Brain microvascular endothelial cell (primary cell): ENCODE measurements at regions not wholly inside any gene's neighbourhood (a gene's known extent, or its start where the extent isn't known, plus 50 kb on each side); places are given as distances from the start of the nearest gene placed in this dataset.

ENCODE experiments used
- DNase-seq: peaks from one replicate; pipeline ENCODE4 v3.0.0-alpha.2; 2020
- H3K27ac ChIP-seq: fragments of 250-450 bp; sonication (Bioruptor Pico); 2 replicates; pipeline ENCODE4 v1.5.1; 2020; ENCODE audit warnings: mild to moderate bottlenecking, moderate library complexity
- H3K27me3 ChIP-seq: fragments of 250-450 bp; sonication (Bioruptor Pico); replicated peaks from 2 replicates; pipeline ENCODE4 v1.5.1; 2020; ENCODE audit warnings: mild to moderate bottlenecking
- H3K36me3 ChIP-seq: fragments of 250-450 bp; sonication (Bioruptor Pico); replicated peaks from 2 replicates; pipeline ENCODE4 v1.5.1; 2020; ENCODE audit warnings: mild to moderate bottlenecking
- H3K4me3 ChIP-seq: 2 replicates; pipeline ENCODE4 v1.5.1; 2011; ENCODE audit warnings: low read depth, mild to moderate bottlenecking, control low read depth, low read length, moderate library complexity
- in situ Hi-C: cut with HindIII; loops from 2 replicates; pipeline ENCODE4 v1.10.0; 2017; ENCODE audit warnings: low sequenced_read_pairs, low pct_ligation_motif_present
- TF ChIP-seq, protein P1 (sequence below): IDR thresholded peaks from 2 replicates; pipeline ENCODE4 v1.5.1; 2011; ENCODE audit warnings: low read depth, mild to moderate bottlenecking, moderate library complexity, low read length, control low read depth, inconsistent platforms; ENCODE audit errors: missing control alignments

DNA sequence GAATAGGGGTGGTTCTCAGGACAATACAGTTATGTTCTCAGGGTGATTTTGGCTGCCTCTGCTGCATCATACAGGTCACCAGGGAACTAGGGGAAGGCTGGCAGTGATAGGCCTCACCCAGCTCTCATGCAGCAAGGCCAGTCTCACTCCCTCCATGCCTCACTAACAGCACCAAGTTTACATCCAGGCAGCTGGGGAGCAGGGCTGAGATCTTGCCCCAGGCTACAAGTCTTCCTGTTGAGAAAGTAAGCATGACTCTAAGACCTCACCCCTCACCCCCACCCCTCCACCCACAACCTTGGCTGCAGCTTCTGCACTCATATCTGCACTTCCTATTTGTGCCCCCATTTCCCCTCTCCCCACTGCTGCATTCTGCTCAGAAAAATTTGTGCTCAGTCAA is 481.2 kb downstream of the ACTL7B start:
- H3K27ac ChIP-seq: no peak overlapping the region
- no peak overlapping the region for H3K4me3 ChIP-seq
- in situ Hi-C loops: no loop called here
- H3K36me3 ChIP-seq: no peaks in the 10 kb centered on the region
- TF ChIP-seq, protein P1, sequence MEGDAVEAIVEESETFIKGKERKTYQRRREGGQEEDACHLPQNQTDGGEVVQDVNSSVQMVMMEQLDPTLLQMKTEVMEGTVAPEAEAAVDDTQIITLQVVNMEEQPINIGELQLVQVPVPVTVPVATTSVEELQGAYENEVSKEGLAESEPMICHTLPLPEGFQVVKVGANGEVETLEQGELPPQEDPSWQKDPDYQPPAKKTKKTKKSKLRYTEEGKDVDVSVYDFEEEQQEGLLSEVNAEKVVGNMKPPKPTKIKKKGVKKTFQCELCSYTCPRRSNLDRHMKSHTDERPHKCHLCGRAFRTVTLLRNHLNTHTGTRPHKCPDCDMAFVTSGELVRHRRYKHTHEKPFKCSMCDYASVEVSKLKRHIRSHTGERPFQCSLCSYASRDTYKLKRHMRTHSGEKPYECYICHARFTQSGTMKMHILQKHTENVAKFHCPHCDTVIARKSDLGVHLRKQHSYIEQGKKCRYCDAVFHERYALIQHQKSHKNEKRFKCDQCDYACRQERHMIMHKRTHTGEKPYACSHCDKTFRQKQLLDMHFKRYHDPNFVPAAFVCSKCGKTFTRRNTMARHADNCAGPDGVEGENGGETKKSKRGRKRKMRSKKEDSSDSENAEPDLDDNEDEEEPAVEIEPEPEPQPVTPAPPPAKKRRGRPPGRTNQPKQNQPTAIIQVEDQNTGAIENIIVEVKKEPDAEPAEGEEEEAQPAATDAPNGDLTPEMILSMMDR: no peak
- no peaks in the 10 kb centered on the region for H3K27me3 ChIP-seq
- DNase-seq: no peak

DNA sequence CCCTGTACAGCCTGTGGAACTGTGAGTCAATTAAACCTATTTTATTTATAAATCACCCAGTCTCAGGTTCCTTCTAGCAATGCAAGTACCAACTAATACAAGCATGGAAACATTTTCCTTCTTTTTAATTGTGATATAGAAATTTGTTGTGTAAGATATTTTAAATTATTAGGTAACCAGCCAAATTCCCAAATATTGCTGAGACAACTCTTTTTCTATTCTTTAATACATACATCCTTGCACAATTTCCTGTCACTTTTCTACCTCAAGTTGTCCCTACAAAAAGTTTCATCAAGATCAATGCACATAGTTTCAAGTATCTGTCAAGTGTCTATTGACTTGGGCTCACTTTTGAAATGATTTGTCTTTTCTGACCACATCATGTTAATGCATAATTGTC is 488.6 kb downstream of the ACTL7B start:
- DNase-seq: no peak
- TF ChIP-seq, protein P1: no peak
- Histone ChIP-seq H3K36me3 (no peaks in the 10 kb centered on the region), H3K27ac (no peak overlapping the region), H3K4me3 (no peak overlapping the region), H3K27me3 (no peaks in the 10 kb centered on the region)
- in situ Hi-C loops: no loop called here

DNA sequence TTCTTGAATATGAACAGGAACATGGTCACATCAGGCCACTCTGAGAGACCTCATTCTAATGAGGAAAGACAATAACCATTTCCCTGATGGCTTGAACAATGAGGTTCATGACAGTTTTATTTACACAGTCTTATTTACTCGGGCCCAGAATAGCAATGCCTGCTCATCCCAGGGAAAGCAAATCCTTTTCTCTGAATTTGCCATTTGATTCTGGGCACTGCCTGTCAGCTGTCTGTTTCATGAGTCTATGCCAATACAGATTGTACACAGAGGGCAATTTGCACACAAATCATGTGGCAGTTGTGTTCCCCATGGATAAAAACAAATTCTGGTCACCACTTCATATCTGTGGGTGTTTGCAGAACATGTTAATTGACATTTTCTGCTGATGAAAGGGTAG is 492.5 kb downstream of the ACTL7B start:
- no peak overlapping the region for H3K4me3 ChIP-seq
- TF ChIP-seq, protein P1: no peak
- no peaks in the 10 kb centered on the region for H3K27me3 ChIP-seq
- no peak for DNase-seq
- in situ Hi-C loops: no loop called here
- no peak overlapping the region for H3K27ac ChIP-seq
- no peaks in the 10 kb centered on the region for H3K36me3 ChIP-seq

DNA sequence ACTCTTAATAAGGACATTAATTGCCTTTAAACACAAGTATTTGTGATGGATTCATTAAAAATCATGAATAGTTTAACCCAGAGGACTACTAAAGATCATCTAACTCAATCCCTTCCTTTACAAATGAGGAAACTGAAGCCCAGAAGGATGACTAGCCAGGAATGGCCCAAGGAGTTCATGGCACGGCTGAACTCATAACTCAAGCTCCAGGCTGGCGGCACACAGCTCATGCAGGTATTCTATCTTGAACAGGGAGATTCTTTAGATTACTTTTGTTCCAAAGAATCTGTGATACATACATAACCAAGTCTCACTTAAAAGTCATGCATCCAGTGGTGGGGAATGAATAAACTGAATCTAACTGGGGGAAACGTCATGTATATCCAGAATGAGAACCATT is 495.5 kb downstream of the ACTL7B start:
- in situ Hi-C loops: no loop called here
- Histone ChIP-seq H3K4me3 (no peak overlapping the region), H3K27me3 (no peaks in the 10 kb centered on the region), H3K27ac (no peak overlapping the region), H3K36me3 (no peaks in the 10 kb centered on the region)
- DNase-seq: no peak
- TF ChIP-seq, protein P1: no peak

DNA sequence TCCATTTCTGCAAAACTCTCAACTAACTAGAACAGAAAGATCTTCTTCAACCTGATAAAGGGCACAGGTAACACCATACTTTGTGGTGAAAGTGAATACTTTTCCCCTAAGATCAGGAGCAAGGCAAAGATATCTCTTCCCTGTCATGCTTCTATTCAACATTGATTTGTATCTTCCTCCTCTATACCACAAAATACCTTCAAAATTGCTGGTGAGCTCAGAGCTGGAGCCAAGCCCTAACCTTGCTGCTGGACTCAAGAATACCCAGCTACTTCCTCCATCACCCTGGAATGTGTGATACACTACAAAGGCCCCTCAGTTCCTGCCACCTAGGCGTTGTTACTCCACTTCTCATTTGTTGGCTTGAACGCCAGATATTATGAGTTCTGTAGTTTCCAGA is 499.0 kb downstream of the ACTL7B start:
- no peak for DNase-seq

DNA sequence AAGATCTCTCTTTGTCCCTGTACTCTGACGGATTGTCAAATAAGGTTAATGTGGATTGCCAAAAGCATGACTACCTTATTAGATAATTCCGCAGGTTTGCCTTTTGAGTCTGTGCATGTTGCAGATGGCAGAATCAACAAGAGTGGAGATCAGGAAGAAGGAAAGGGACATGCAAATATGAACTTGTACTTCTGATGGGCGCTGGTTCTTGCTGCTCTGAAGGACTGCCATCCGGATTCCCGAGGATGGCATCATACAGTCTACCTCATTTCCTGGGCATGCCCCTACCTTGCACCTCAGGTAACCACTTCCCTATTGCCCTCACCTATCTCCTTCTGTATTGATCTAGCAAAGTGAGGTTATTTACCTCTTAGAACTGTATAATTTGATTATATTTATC is 504.2 kb downstream of the ACTL7B start:
- no peaks in the 10 kb centered on the region for H3K27me3 ChIP-seq
- in situ Hi-C loops: no loop called here
- no peak overlapping the region for H3K4me3 ChIP-seq
- H3K36me3 ChIP-seq: no peaks in the 10 kb centered on the region
- H3K27ac ChIP-seq: no peak overlapping the region
- no peak for DNase-seq
- TF ChIP-seq, protein P1: no peak

More for the DNA sequence above, 499.0 kb downstream of the ACTL7B start:
- Histone ChIP-seq H3K4me3 (no peak overlapping the region), H3K27me3 (no peaks in the 10 kb centered on the region), H3K27ac (no peak overlapping the region), H3K36me3 (no peaks in the 10 kb centered on the region)
- TF ChIP-seq, protein P1: no peak
- in situ Hi-C loops: no loop called here
